WTC11 (cell line): ENCODE measurements at regions not wholly inside any gene's neighbourhood (a gene's known extent, or its start where the extent isn't known, plus 50 kb on each side); places are given as distances from the start of the nearest gene placed in this dataset.
"Not testable (repeated sequence)": the region's sequence is repeated elsewhere in the genome, so short reads cannot be mapped to it uniquely, and the experiment has no call there.

Source experiments
- ATAC-seq: fragments of 200-7000 bp; cut with Tn5 transposase; 2 replicates; pipeline ENCODE4 v1.10.0; 2021; ENCODE audit warnings: mild to moderate bottlenecking, moderate library complexity
- CTCF ChIA-PET: fragments of 300-600 bp; sonication (Branson Sonifier 250); formaldehyde crosslinking; loops from one replicate; lab custom pipeline; 2021; ENCODE audit warnings: antibody characterized with exemption; lab: Charles Lee
- POLR2A ChIA-PET: fragments of 350-600 bp; sonication (Branson Sonifier 250); formaldehyde crosslinking; loops from one replicate; lab custom pipeline; 2021; ENCODE audit warnings: antibody characterized with exemption; lab: Charles Lee
- DNase-seq: peaks from one replicate; pipeline ENCODE4 v3.0.0; 2021; ENCODE audit warnings: low spot score
- H3K27ac Mint-ChIP-seq: 2 replicates; pipeline ENCODE4 v1.8.0; 2021; ENCODE audit warnings: mixed read lengths
- H3K27me3 Mint-ChIP-seq: 2 replicates; pipeline ENCODE4 v1.8.0; 2021; ENCODE audit warnings: low read depth, mild to moderate bottlenecking, moderate library complexity, mixed read lengths
- H3K36me3 Mint-ChIP-seq: 2 replicates; pipeline ENCODE4 v1.8.0; 2021; ENCODE audit warnings: mixed read lengths
- H3K4me1 Mint-ChIP-seq: 2 replicates; pipeline ENCODE4 v1.8.0; 2022; ENCODE audit warnings: mixed read lengths
- H3K4me3 Mint-ChIP-seq: 2 replicates; pipeline ENCODE4 v1.8.0; 2021; ENCODE audit warnings: mild to moderate bottlenecking, moderate library complexity, mixed read lengths
- H3K9me3 Mint-ChIP-seq: 2 replicates; pipeline ENCODE4 v1.8.0; 2021; ENCODE audit warnings: mixed read lengths
- ATF3 ChIP-seq: sonication (generic); formaldehyde crosslinking; conservative IDR thresholded peaks from 2 replicates; pipeline ENCODE4 v1.8.1; 2022; ENCODE audit warnings: mild to moderate bottlenecking, missing genetic modification reagents
- E2F1 ChIP-seq: sonication (generic); formaldehyde crosslinking; IDR thresholded peaks from 2 replicates; pipeline ENCODE4 v1.8.0; 2022; ENCODE audit warnings: mild to moderate bottlenecking, missing genetic modification reagents
- E2F4 ChIP-seq: sonication (generic); formaldehyde crosslinking; IDR thresholded peaks from 2 replicates; pipeline ENCODE4 v1.8.1; 2022; ENCODE audit warnings: low read depth, mild to moderate bottlenecking, moderate library complexity, missing genetic modification reagents, borderline replicate concordance
- E2F5 ChIP-seq: sonication (generic); formaldehyde crosslinking; IDR thresholded peaks from 2 replicates; pipeline ENCODE4 v1.8.1; 2022; ENCODE audit warnings: mild to moderate bottlenecking, moderate library complexity, missing genetic modification reagents
- ELF4 ChIP-seq: sonication (generic); formaldehyde crosslinking; IDR thresholded peaks from 2 replicates; pipeline ENCODE4 v1.8.1; 2022; ENCODE audit warnings: low read depth, mild to moderate bottlenecking, moderate library complexity, missing genetic modification reagents
- EMX1 ChIP-seq: fragments of 250-450 bp; sonication (Bioruptor Pico); IDR thresholded peaks from 2 replicates; pipeline ENCODE4 v1.8.0; 2021; ENCODE audit warnings: mild to moderate bottlenecking
- ETV6 ChIP-seq: sonication (generic); formaldehyde crosslinking; IDR thresholded peaks from 2 replicates; pipeline ENCODE4 v1.8.1; 2022; ENCODE audit warnings: mild to moderate bottlenecking, missing genetic modification reagents
- FOXP1 ChIP-seq: sonication (generic); formaldehyde crosslinking; IDR thresholded peaks from 2 replicates; pipeline ENCODE4 v1.8.0; 2022; ENCODE audit warnings: missing genetic modification reagents, mild to moderate bottlenecking, moderate library complexity, borderline replicate concordance
- GABPB1 ChIP-seq: sonication (generic); formaldehyde crosslinking; IDR thresholded peaks from 2 replicates; pipeline ENCODE4 v1.8.1; 2023; ENCODE audit warnings: mild to moderate bottlenecking, missing genetic modification reagents
- GRHL2 ChIP-seq: fragments of 250-450 bp; sonication (Bioruptor Pico); IDR thresholded peaks from 2 replicates; pipeline ENCODE4 v1.8.0; 2022; ENCODE audit warnings: mild to moderate bottlenecking, moderate library complexity; ENCODE audit not compliant: insufficient replicate concordance, severe bottlenecking
- IRF1 ChIP-seq: sonication (generic); formaldehyde crosslinking; IDR thresholded peaks from 2 replicates; pipeline ENCODE4 v1.8.0; 2023; ENCODE audit warnings: missing genetic modification reagents
- JAZF1 ChIP-seq: fragments of 250-450 bp; sonication (Bioruptor Pico); IDR thresholded peaks from 2 replicates; pipeline ENCODE4 v1.9.0; 2021; ENCODE audit warnings: moderate library complexity, mild to moderate bottlenecking, inconsistent platforms
- KAT7 ChIP-seq: sonication (generic); formaldehyde crosslinking; IDR thresholded peaks from 2 replicates; pipeline ENCODE4 v1.8.1; 2023; ENCODE audit warnings: missing genetic modification reagents, mild to moderate bottlenecking, borderline replicate concordance
- MXD4 ChIP-seq: fragments of 250-450 bp; sonication (Bioruptor Pico); IDR thresholded peaks from 2 replicates; pipeline ENCODE4 v1.8.0; 2021; ENCODE audit warnings: mild to moderate bottlenecking, moderate library complexity, borderline replicate concordance
- NFATC4 ChIP-seq: fragments of 250-450 bp; sonication (Bioruptor Pico); IDR thresholded peaks from 2 replicates; pipeline ENCODE4 v1.9.0; 2021; ENCODE audit warnings: mild to moderate bottlenecking
- NR3C1 ChIP-seq: sonication (generic); formaldehyde crosslinking; conservative IDR thresholded peaks from 2 replicates; pipeline ENCODE4 v1.8.1; 2023; ENCODE audit warnings: low read depth, mild to moderate bottlenecking, missing genetic modification reagents
- RELA ChIP-seq: sonication (generic); formaldehyde crosslinking; IDR thresholded peaks from 2 replicates; pipeline ENCODE4 v1.8.1; 2022; ENCODE audit warnings: missing genetic modification reagents, mild to moderate bottlenecking, borderline replicate concordance
- RORB ChIP-seq: fragments of 250-450 bp; sonication (Bioruptor Pico); IDR thresholded peaks from 2 replicates; pipeline ENCODE4 v1.9.0; 2021; ENCODE audit warnings: mild to moderate bottlenecking
- SMAD3 ChIP-seq: sonication (generic); formaldehyde crosslinking; IDR thresholded peaks from 2 replicates; pipeline ENCODE4 v1.8.0; 2022; ENCODE audit warnings: missing genetic modification reagents, mild to moderate bottlenecking, borderline replicate concordance
- SOX15 ChIP-seq: fragments of 250-450 bp; sonication (Bioruptor Pico); IDR thresholded peaks from 2 replicates; pipeline ENCODE4 v1.9.0; 2021; ENCODE audit warnings: mild to moderate bottlenecking
- SP1 ChIP-seq: sonication (generic); formaldehyde crosslinking; conservative IDR thresholded peaks from 2 replicates; pipeline ENCODE4 v1.8.1; 2022; ENCODE audit warnings: missing genetic modification reagents
- TEAD1 ChIP-seq: sonication (generic); formaldehyde crosslinking; IDR thresholded peaks from 2 replicates; pipeline ENCODE4 v1.8.0; 2022; ENCODE audit warnings: mild to moderate bottlenecking, missing genetic modification reagents
- TEAD4 ChIP-seq: sonication (generic); formaldehyde crosslinking; IDR thresholded peaks from 2 replicates; pipeline ENCODE4 v1.8.0; 2022; ENCODE audit warnings: mild to moderate bottlenecking, missing genetic modification reagents
- USF2 ChIP-seq: sonication (generic); formaldehyde crosslinking; IDR thresholded peaks from 2 replicates; pipeline ENCODE4 v1.8.1; 2023; ENCODE audit warnings: mild to moderate bottlenecking, missing genetic modification reagents, moderate library complexity
- ZNF219 ChIP-seq: sonication (generic); formaldehyde crosslinking; IDR thresholded peaks from 2 replicates; pipeline ENCODE4 v1.8.0; 2023; ENCODE audit warnings: missing genetic modification reagents, mild to moderate bottlenecking, borderline replicate concordance
- ZNF232 ChIP-seq: sonication (generic); formaldehyde crosslinking; IDR thresholded peaks from 2 replicates; pipeline ENCODE4 v1.8.0; 2022; ENCODE audit warnings: mild to moderate bottlenecking, missing genetic modification reagents
- ZNF416 ChIP-seq: fragments of 250-450 bp; sonication (Bioruptor Pico); IDR thresholded peaks from 2 replicates; pipeline ENCODE4 v1.9.0; 2021; ENCODE audit warnings: mild to moderate bottlenecking, inconsistent platforms
- ZNF425 ChIP-seq: fragments of 250-450 bp; sonication (Bioruptor Pico); conservative IDR thresholded peaks from 2 replicates; pipeline ENCODE4 v1.9.0; 2021; ENCODE audit warnings: mild to moderate bottlenecking

- no peak overlapping the region for H3K27ac Mint-ChIP-seq
- CTCF ChIA-PET, result no interaction called here
These were observed 387.0 kb upstream of the KCND2 start for GRCh38 chr7:119886007-119886406.

GRCh38 chr7:119886525-119886924, 386.4 kb upstream of the KCND2 start:
- H3K36me3 Mint-ChIP-seq, ATAC-seq, POLR2A ChIA-PET, H3K27me3 Mint-ChIP-seq, CTCF ChIA-PET, H3K27ac Mint-ChIP-seq, DNase-seq, H3K4me3 Mint-ChIP-seq: not testable (repeated sequence)
- Mint-ChIP-seq H3K4me1 (peaks cover 16% of the 10 kb centered on the region), H3K9me3 (peaks cover 30% of the 10 kb centered on the region)

More at GRCh38 chr7:119886007-119886406, 387.0 kb upstream of the KCND2 start:
- no peak for TF ChIP-seq E2F5 (CRISPR knock-in tag)
- no peak for TF ChIP-seq MXD4 (CRISPR knock-in tag)
- no peak for TF ChIP-seq FOXP1 (CRISPR knock-in tag)
- no peak for TF ChIP-seq SMAD3
- TF ChIP-seq ETV6, result no peak
- TF ChIP-seq SOX15 (CRISPR knock-in tag), result no peak
- no peak for TF ChIP-seq KAT7 (CRISPR knock-in tag)
- no peak for TF ChIP-seq TEAD1 (CRISPR knock-in tag)
- no peak for TF ChIP-seq GRHL2 (CRISPR knock-in tag)
- TF ChIP-seq ZNF219 (CRISPR knock-in tag), result no peak
- no peak for TF ChIP-seq NFATC4 (CRISPR knock-in tag)
- no peak for TF ChIP-seq RORB (CRISPR knock-in tag)
- no peak for TF ChIP-seq ELF4 (CRISPR knock-in tag)
- no peak for TF ChIP-seq ATF3 (CRISPR knock-in tag)
- no peak for TF ChIP-seq IRF1 (CRISPR knock-in tag)
- no peak overlapping the region for H3K4me3 Mint-ChIP-seq
- H3K36me3 Mint-ChIP-seq, result peaks cover 2% of the 10 kb centered on the region
- DNase-seq (no peak), ATAC-seq (no peak)
- peaks cover 30% of the 10 kb centered on the region for H3K9me3 Mint-ChIP-seq
- POLR2A ChIA-PET, result no interaction called here
- H3K27me3 Mint-ChIP-seq, result no peaks in the 10 kb centered on the region
- peaks cover 16% of the 10 kb centered on the region for H3K4me1 Mint-ChIP-seq

- Mint-ChIP-seq H3K4me3 (no peak overlapping the region), H3K36me3 (peaks cover 2% of the 10 kb centered on the region), H3K4me1 (peaks cover 15% of the 10 kb centered on the region), H3K27me3 (no peaks in the 10 kb centered on the region), H3K27ac (no peak overlapping the region), H3K9me3 (peaks cover 29% of the 10 kb centered on the region)
- ChIA-PET POLR2A (no interaction called here), CTCF (no interaction called here)
- DNase-seq (no peak), ATAC-seq (no peak)
- TF ChIP-seq GABPB1 (CRISPR knock-in tag), result no peak
- no peak for TF ChIP-seq RELA (CRISPR knock-in tag)
- no peak for TF ChIP-seq EMX1 (CRISPR knock-in tag)
- no peak for TF ChIP-seq ZNF425 (CRISPR knock-in tag)
- TF ChIP-seq USF2, result no peak
- no peak for TF ChIP-seq RORB (CRISPR knock-in tag)
- TF ChIP-seq NR3C1 (CRISPR knock-in tag), result no peak
- no peak for TF ChIP-seq ATF3 (CRISPR knock-in tag)
- no peak for TF ChIP-seq TEAD4 (CRISPR knock-in tag)
- no peak for TF ChIP-seq E2F4 (CRISPR knock-in tag)
- TF ChIP-seq SP1 (CRISPR knock-in tag), result no peak
- TF ChIP-seq ZNF416, result no peak
- no peak for TF ChIP-seq JAZF1
- TF ChIP-seq ZNF232, result no peak
- no peak for TF ChIP-seq E2F1 (CRISPR knock-in tag)
These were observed 384.7 kb upstream of the KCND2 start for GRCh38 chr7:119888251-119888650.
